GM19324 (cell line): ENCODE measurements at regions not wholly inside any gene's neighbourhood (a gene's known extent, or its start where the extent isn't known, plus 50 kb on each side); places are given as distances from the start of the nearest gene placed in this dataset.

Experiments
- ATAC-seq: cut with Tn5 transposase; IDR thresholded peaks from one replicate; pipeline ENCODE4 v1.9.1; 2021; ENCODE audit warnings: mild to moderate bottlenecking, moderate library complexity; ENCODE audit not compliant: unreplicated experiment, low FRiP score

GRCh38 chr12:22882559-22882958 is 257.6 kb downstream of the ETNK1 start:
- no peak for ATAC-seq

GRCh38 chr12:22893878-22894277 is 268.9 kb downstream of the ETNK1 start:
- no peak for ATAC-seq

DNA sequence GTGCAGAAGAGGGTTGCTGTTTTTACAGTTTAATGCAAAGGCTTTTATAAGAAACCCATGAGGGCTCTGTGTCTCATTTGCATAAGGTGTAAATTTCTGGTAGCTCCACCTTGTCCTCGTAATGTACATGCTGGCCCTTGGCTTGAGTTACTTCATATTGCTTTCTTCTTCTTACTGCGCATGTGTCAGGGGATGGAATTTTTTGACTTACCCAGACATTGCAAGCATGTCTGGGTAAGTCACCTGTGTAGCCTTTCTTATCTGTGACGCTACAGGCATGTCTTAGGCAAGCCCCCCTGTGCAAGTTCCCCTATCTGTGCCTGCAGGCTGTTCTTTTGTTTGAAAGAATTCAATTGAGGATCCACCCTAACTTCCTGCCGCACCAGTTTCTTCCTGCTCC is 274.2 kb downstream of the ETNK1 start:
- ATAC-seq: no peak

- ATAC-seq: no peak
Observed at GRCh38 chr12:22900401-22900800, 275.4 kb downstream of the ETNK1 start.

- no peak for ATAC-seq
Observed at GRCh38 chr12:22904485-22904884, 279.5 kb downstream of the ETNK1 start.

DNA sequence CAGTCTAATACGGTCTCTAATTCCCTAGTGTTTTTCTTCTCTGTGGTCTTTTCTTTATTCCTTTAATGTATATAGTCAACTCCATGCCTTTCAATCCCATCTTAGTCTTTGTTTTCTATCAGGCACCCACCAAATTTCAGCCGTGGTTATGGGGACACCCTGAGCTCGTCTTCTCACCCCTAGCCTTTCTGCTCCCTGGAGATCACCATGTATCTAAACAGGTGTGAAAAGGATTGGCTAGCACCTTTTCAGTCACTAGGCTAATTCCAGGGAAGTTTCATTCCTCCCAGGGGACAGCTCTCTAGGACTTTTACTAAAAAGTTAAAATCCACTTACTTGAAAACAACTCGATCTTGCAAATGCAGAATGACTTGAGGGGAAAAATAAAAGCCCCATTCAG is 291.3 kb downstream of the ETNK1 start:
- ATAC-seq: no peak

GRCh38 chr12:22916815-22917214 is 291.8 kb downstream of the ETNK1 start:
- no peak for ATAC-seq

DNA sequence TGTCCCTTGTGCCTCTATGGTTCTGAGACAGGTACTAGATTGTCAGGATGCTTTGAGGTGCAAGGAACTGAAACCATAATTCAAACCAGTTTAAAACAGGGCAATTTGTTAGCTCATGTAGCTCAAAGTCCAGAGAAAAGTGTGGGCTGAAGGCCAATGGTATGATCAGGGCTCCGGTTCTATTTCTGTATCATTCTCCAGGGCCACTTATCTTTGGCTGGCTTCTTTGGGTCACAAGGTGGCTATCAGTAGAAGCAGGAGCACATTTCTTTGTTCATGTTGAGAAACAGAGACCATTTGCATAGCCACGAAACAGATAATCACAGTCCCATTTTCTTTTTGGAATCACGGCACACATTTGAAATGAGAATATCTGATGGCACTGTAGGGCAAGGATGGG is 294.9 kb downstream of the ETNK1 start:
- no peak for ATAC-seq

GRCh38 chr12:22923768-22924167 is 298.8 kb downstream of the ETNK1 start:
- ATAC-seq: no peak

DNA sequence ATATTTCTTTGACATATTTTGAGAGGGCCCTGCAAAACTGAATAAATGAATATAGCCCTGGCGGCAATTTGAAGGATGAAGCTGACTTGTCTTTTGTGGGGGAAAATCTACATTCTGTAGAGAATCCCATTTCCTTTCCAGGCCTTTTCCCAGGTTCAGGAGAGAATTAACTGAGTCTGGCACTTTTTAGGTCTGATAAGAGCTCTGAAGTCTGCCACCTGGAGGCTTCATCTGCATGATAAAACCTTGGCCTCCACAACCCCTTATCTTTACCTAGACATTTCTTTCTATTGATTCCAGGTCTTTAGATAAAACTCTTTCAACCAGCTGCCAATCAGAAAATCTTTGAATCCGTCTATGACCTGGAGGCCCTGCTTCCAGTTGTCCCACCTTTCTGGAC is 299.4 kb downstream of the ETNK1 start:
- no peak for ATAC-seq

DNA sequence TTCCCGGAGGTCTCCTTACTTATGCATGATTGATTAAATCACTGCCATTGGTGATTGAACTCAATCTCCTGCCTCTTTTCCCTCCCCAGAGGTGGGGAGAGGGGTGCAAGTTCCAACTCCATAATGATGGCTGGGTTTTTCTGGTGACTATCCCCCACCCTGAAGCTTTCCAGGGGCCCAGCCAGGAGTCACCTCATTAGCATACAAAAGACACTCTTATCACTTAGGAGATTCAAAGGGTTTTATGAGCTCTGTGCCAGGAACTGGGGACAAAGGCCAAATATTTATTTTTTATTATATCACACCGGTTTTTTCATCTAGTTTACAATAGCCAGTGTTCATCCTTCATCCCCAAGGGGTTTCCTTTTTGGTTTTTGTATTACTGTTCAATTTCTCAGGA is 300.7 kb downstream of the ETNK1 start:
- no peak for ATAC-seq

DNA sequence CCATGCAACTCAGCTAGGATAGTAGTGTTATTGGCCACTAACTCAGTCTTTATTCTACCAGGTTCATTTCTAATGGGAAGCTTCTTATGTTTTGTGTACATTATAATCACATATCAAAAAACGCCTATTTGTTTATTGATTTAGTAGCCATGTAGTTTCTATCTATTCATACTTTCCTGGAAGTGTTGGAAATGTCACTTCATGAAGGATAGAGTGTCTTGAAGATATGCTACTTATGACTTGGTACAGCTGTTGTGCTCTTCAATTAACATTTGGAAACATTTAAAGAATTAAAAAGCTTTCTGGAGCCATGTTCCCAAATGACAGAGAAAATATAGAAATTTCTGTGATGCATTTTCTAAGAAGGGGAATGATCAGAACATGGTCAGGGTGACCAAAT is 307.5 kb downstream of the ETNK1 start:
- no peak for ATAC-seq

GRCh38 chr12:22935090-22935489 is 310.1 kb downstream of the ETNK1 start:
- ATAC-seq: no peak

DNA sequence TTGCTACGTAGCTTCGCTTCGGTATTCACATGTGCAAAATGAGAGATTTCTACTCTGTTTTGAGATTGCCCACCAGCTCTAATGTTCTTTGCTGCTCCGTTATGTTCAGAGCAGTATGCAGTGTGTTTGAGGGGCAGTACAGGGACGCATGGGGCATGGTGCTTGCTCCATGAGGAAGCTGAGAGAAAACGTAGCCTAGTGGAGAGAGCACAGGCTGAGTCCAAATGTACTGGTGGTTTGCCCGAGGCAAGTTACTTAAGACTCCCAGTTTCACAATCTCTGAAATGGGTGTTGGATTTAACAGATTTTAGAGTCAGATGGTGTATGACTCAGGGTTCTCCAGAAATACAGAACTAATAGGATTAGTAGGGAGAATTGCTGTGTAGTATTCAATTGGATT is 310.5 kb downstream of the ETNK1 start:
- no peak for ATAC-seq

- ATAC-seq: no peak
Observed at GRCh38 chr12:22938323-22938722, 313.4 kb downstream of the ETNK1 start.

- ATAC-seq: no peak
Observed at GRCh38 chr12:22951206-22951605, 326.2 kb downstream of the ETNK1 start.

DNA sequence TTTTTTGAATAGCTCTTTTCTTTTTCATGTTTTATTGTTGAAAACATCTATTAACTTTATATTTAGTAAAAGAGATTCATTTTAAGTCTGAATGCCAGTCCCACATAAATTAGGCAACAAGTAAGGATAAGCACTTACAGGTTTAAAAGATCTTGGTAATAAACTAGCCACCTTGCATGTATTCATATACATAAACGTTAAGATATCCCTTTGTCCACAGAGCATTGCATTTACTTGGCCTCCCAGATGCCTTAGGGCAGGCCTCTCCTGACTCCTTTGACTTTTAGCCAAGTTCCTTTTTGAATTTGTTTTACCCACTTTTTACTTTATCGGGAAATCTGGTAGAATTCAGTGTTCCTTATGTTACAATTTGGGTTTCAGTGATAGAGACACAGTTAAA is 331.7 kb downstream of the ETNK1 start:
- ATAC-seq: no peak

DNA sequence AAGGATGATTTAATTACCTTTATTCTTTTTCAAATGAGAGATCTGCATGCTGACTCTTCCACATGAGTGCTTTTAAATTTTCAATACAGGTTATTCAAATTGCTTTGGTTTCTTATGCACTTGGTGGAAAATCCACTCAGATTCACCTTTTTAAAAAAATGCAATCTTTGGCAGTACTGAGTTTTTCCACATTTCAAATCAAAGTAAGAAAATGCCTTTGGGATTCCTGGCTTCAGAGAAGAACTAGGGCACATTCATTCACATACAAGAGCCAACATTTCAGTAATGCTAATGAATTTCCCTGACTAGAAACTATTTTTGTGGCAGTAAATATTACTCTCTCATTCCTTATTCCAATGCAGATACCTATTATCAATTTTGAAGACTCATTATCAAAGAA is 342.2 kb downstream of the ETNK1 start:
- no peak for ATAC-seq

DNA sequence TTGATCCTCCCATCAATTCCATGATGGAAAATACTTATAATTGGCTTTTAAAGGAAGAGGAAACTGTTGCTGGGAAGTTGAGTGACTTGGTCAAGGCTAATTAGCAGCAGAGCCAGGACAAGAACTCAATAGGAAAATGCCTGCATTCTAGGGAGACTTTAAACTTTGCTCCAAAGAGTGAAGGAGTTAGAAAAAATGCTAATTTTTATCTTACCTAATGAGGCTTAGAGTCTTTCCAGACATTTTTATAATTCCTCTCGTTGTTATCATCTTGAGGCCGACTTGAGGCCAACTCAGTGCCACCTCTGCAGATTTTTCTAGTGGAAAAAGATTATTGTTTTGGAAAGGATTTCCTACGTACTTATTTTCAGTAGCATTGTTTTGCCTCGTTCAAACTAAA is 344.6 kb downstream of the ETNK1 start:
- no peak for ATAC-seq

DNA sequence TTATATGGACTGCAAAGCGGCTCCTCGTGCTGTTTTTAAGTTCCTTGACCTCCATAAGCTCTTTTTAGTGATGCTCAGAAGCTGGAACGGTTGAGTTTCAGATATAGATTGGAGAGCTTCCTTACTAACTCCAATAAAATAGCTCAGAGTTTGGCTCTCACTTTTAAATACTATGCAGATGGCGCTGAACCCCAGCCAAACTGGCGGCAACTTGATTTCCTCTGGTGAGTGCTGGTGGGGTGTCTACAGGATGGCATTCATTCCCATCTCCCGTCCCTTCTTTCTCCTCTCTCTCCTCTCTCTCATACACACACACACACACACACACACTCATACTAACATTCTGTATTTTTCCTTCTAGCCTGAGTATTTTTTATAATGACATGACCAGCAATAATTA is 346.3 kb downstream of the ETNK1 start:
- ATAC-seq: no peak

DNA sequence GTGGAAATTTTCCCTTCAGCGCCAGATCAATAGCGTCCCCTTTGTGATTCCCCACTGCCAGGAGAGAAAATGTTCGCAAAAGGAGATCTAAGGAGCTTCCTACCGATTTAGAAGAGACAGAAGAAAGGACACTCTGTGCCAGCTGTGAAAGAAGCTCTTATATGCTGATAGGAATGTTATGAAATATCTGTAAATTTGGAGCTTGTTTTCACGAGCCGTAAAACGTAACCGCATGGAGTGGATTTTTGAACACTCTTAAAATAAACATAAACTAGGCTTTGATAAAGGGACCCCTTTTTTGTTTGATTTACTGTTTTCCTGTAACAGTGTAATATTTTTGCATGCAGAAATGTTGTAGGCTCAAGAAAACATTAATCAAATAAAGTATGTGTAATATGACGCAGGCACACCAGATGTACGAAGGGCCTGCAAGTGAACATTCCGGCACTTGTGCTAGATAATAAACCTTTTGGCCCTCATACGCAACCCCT is 346.8 kb downstream of the ETNK1 start:
- ATAC-seq: no peak

DNA sequence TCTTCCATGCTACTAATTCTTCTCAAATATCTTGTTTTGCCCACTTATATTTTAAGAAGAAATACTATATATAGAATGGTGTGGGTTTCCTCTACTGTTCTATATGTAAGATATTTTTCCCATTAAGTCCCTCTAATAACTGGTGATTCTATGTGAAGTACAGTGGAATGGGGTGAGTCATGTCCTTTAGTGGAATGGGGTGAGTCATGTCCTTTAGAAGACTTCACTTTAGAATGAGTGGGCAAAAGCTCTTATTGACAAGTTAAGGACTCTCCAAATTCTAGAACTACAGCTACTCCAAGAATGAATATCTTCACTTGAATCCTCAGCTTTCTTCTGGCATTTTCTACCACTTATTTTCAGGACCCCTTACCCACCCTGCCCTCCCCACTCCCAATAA is 349.9 kb downstream of the ETNK1 start:
- ATAC-seq: no peak

DNA sequence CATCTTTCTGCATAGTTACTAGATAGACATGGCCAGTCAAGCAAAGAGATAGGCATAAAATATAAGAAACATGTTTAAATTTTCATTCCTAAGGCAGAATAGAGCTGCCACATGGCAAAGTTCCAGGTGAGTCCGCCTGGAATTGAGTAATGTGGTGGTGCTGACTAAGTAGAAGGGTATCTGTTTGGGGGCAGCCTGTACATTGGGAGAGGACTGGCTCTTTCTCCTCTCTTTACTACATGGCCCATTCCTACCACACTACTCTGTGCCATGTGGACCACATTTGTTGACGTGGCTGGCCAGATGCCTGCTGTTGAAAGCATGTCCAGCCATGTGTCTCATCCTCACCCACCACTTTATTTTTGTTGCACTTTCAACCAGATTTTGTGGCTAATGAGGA is 354.0 kb downstream of the ETNK1 start:
- no peak for ATAC-seq
